H9 (cell line): ENCODE measurements at regions not wholly inside any gene's neighbourhood (a gene's known extent, or its start where the extent isn't known, plus 50 kb on each side); places are given as distances from the start of the nearest gene placed in this dataset.

Experiments used
- DNase-seq: peaks from one replicate; pipeline ENCODE4 v3.0.0-alpha.2; 2017
- H2AFZ ChIP-seq: one replicate; pipeline ENCODE4 v1.6.1; 2013; ENCODE audit warnings: mild to moderate bottlenecking, low read length, control low read depth, moderate library complexity
- H2AK5ac ChIP-seq: 2 replicates; pipeline ENCODE4 v1.6.1; 2013; ENCODE audit warnings: low read length, control low read depth, mixed read lengths; ENCODE audit not compliant: insufficient read length
- H2BK120ac ChIP-seq: one replicate; pipeline ENCODE4 v1.6.1; 2013; ENCODE audit warnings: low read depth, mild to moderate bottlenecking, low read length, control low read depth, inconsistent platforms; ENCODE audit not compliant: poor library complexity, severe bottlenecking
- H2BK12ac ChIP-seq: 2 replicates; pipeline ENCODE4 v1.6.1; 2013; ENCODE audit warnings: low read length, control low read depth, mixed read lengths, low read depth; ENCODE audit not compliant: insufficient read length
- H2BK15ac ChIP-seq: 2 replicates; pipeline ENCODE4 v1.6.1; 2013; ENCODE audit warnings: low read depth, low read length, control low read depth
- H2BK20ac ChIP-seq: one replicate; pipeline ENCODE4 v1.6.1; 2013; ENCODE audit warnings: low read depth, mild to moderate bottlenecking, low read length, control low read depth, inconsistent platforms; ENCODE audit not compliant: poor library complexity, severe bottlenecking
- H2BK5ac ChIP-seq: 2 replicates; pipeline ENCODE4 v1.6.1; 2013; ENCODE audit warnings: low read length, control low read depth, mixed read lengths; ENCODE audit not compliant: insufficient read length
- H3K14ac ChIP-seq: 2 replicates; pipeline ENCODE4 v1.6.1; 2013; ENCODE audit warnings: low read length, control low read depth; ENCODE audit not compliant: insufficient read depth
- H3K18ac ChIP-seq: 2 replicates; pipeline ENCODE4 v1.6.1; 2013; ENCODE audit warnings: low read depth, mild to moderate bottlenecking, mixed read lengths, low read length, control low read depth; ENCODE audit not compliant: insufficient read length
- H3K23ac ChIP-seq: 2 replicates; pipeline ENCODE4 v1.6.1; 2013; ENCODE audit warnings: low read length, control low read depth, mixed read lengths, low read depth; ENCODE audit not compliant: insufficient read length
- H3K23me2 ChIP-seq: 2 replicates; pipeline ENCODE4 v1.6.1; 2013; ENCODE audit warnings: low read depth, mild to moderate bottlenecking, mixed read lengths, low read length, control low read depth; ENCODE audit not compliant: insufficient read length, poor library complexity, severe bottlenecking
- H3K27ac ChIP-seq: 2 replicates; pipeline ENCODE4 v1.5.1; 2013; ENCODE audit warnings: low read length, control low read depth, mixed read lengths, low read depth; ENCODE audit not compliant: insufficient read length
- H3K27me3 ChIP-seq: 2 replicates; pipeline ENCODE4 v1.6.1; 2013; ENCODE audit warnings: low read length, control low read depth, inconsistent platforms; ENCODE audit not compliant: insufficient read depth
- H3K4ac ChIP-seq: 2 replicates; pipeline ENCODE4 v1.6.1; 2013; ENCODE audit warnings: low read depth, mild to moderate bottlenecking, control low read depth, inconsistent platforms, low read length, moderate library complexity
- H3K4me1 ChIP-seq: 2 replicates; pipeline ENCODE4 v1.6.1; 2013; ENCODE audit warnings: low read length, control low read depth, inconsistent platforms; ENCODE audit not compliant: insufficient read depth
- H3K4me2 ChIP-seq: 2 replicates; pipeline ENCODE4 v1.6.1; 2013; ENCODE audit warnings: low read length, control low read depth, mixed read lengths; ENCODE audit not compliant: insufficient read length, insufficient read depth
- H3K56ac ChIP-seq: 2 replicates; pipeline ENCODE4 v1.6.1; 2013; ENCODE audit warnings: low read depth, mild to moderate bottlenecking, mixed read lengths, low read length, control low read depth; ENCODE audit not compliant: insufficient read length
- H3K79me1 ChIP-seq: 2 replicates; pipeline ENCODE4 v1.6.1; 2013; ENCODE audit warnings: low read depth, mild to moderate bottlenecking, moderate library complexity, low read length, control low read depth, inconsistent platforms; ENCODE audit not compliant: insufficient read depth, poor library complexity, severe bottlenecking
- H3K79me2 ChIP-seq: 2 replicates; pipeline ENCODE4 v1.6.1; 2013; ENCODE audit warnings: low read length, control low read depth, inconsistent platforms; ENCODE audit not compliant: insufficient read depth
- H3K9ac ChIP-seq: 2 replicates; pipeline ENCODE4 v1.6.1; 2013; ENCODE audit warnings: low read length, control low read depth, mixed read lengths; ENCODE audit not compliant: insufficient read length; ENCODE audit errors: extremely low read depth
- H3K9me3 ChIP-seq: one replicate; pipeline ENCODE4 v1.6.1; 2013; ENCODE audit warnings: low read depth, low read length, inconsistent platforms; ENCODE audit not compliant: control insufficient read depth
- H3T11ph ChIP-seq: one replicate; pipeline ENCODE4 v1.6.1; 2013; ENCODE audit warnings: mild to moderate bottlenecking, low read length, control low read depth, inconsistent platforms
- H4K20me1 ChIP-seq: one replicate; pipeline ENCODE4 v1.6.1; 2013; ENCODE audit not compliant: control insufficient read depth, insufficient read length, insufficient read depth
- H4K5ac ChIP-seq: 2 replicates; pipeline ENCODE4 v1.6.1; 2013; ENCODE audit warnings: low read depth, mild to moderate bottlenecking, mixed read lengths, low read length, control low read depth; ENCODE audit not compliant: insufficient read length
- H4K8ac ChIP-seq: replicated peaks from 2 replicates; pipeline ENCODE4 v1.6.1; 2013; ENCODE audit warnings: low read length, control low read depth, mixed read lengths, low read depth; ENCODE audit not compliant: insufficient read length
- H4K91ac ChIP-seq: 2 replicates; pipeline ENCODE4 v1.6.1; 2013; ENCODE audit warnings: low read depth, mild to moderate bottlenecking, moderate library complexity, mixed read lengths, low read length, control low read depth; ENCODE audit not compliant: insufficient read length
- H3K27ac Mint-ChIP-seq, 3 experiments: 2 replicates in 2 of 3; 3 replicates in 1 of 3; pipeline ENCODE4 v1.8.0; 2020 to 2021; ENCODE audit warnings: mixed read lengths in 3 of 3, mild to moderate bottlenecking in 1 of 3, moderate library complexity in 1 of 3
- H3K27me3 Mint-ChIP-seq: 2 replicates; pipeline ENCODE4 v1.8.0; 2021; ENCODE audit warnings: low read depth, mild to moderate bottlenecking, moderate library complexity, mixed read lengths
- H3K36me3 Mint-ChIP-seq, 3 experiments: 2 replicates in 2 of 3; 3 replicates in 1 of 3; pipeline ENCODE4 v1.8.0; 2020 to 2021; ENCODE audit warnings: low read depth in 3 of 3, mixed read lengths in 3 of 3; ENCODE audit not compliant: insufficient read depth in 1 of 3
- H3K4me1 Mint-ChIP-seq, 2 experiments: 2 replicates each; pipeline ENCODE4 v1.8.0; 2020; ENCODE audit warnings: mixed read lengths in 2 of 2
- H3K4me3 Mint-ChIP-seq, 2 experiments: 2 replicates in 1 of 2; 3 replicates in 1 of 2; pipeline ENCODE4 v1.8.0; 2020 to 2021; ENCODE audit warnings: mild to moderate bottlenecking in 2 of 2, mixed read lengths in 2 of 2, moderate library complexity in 1 of 2
- H3K9me3 Mint-ChIP-seq, 2 experiments: 2 replicates in 1 of 2; 3 replicates in 1 of 2; pipeline ENCODE4 v1.8.0; 2020; ENCODE audit warnings: mild to moderate bottlenecking in 2 of 2, mixed read lengths in 2 of 2, moderate library complexity in 1 of 2
- CTCF ChIP-seq: fragments of 200-600 bp; sonication (generic); conservative IDR thresholded peaks from 3 replicates; pipeline ENCODE4 v1.8.0; 2021; ENCODE audit warnings: antibody characterized with exemption, mild to moderate bottlenecking
- whole genome bisulfite sequencing: extraction: QIAGEN DNeasy Blood & Tissue Kit; methylation state at CpG from one replicate; pipeline ENCODE4 v1.1.7; 2013; ENCODE audit warnings: missing lambda C conversion rate, low lambda C conversion rate, mixed read lengths; ENCODE audit not compliant: insufficient read length; ENCODE audit errors: extremely low coverage; 5-methylcytosine and 5-hydroxymethylcytosine counted together

- no peak overlapping the region for H2BK15ac ChIP-seq
- no peak overlapping the region for H2BK12ac ChIP-seq
- TF ChIP-seq CTCF = no peak
- H3K27me3 Mint-ChIP-seq = no peaks in the 10 kb centered on the region
- H3K27me3 ChIP-seq = no peaks in the 10 kb centered on the region
- H3K56ac ChIP-seq = no peak overlapping the region
- H2BK5ac ChIP-seq = no peak overlapping the region
- H3K18ac ChIP-seq = no peak overlapping the region
- H2AK5ac ChIP-seq = no peak overlapping the region
- H3K79me2 ChIP-seq = no peaks in the 10 kb centered on the region
- H3K4me3 Mint-ChIP-seq = no peak overlapping the region
- no peaks in the 10 kb centered on the region for H3K9me3 ChIP-seq
- no peak overlapping the region for H3K27ac ChIP-seq
- no peak overlapping the region for H2AFZ ChIP-seq
- no peak overlapping the region for H3K4me2 ChIP-seq
- no peaks in the 10 kb centered on the region for H3K4me1 ChIP-seq
- no peak overlapping the region for H4K8ac ChIP-seq
- H4K5ac ChIP-seq = no peak overlapping the region
- H3K36me3 Mint-ChIP-seq = peaks cover 0 to 6% (median 0%) of the 10 kb centered on the region in 3 experiments; a peak in 3 of 7 replicates
- no peak overlapping the region for H4K91ac ChIP-seq
- H3T11ph ChIP-seq = no peak overlapping the region
- H3K23ac ChIP-seq = no peak overlapping the region
- no peak for DNase-seq
- H3K14ac ChIP-seq = no peak overlapping the region
- H3K4me1 Mint-ChIP-seq = no peaks in the 10 kb centered on the region
- H3K23me2 ChIP-seq = no peaks in the 10 kb centered on the region
- no peaks in the 10 kb centered on the region for H3K79me1 ChIP-seq
- no peaks in the 10 kb centered on the region for H4K20me1 ChIP-seq
- WGBS = no CpG with 5 or more reads among the region's 1 CpG
- no peak overlapping the region for H3K4ac ChIP-seq
- no peak overlapping the region for H3K9ac ChIP-seq
- H3K9me3 Mint-ChIP-seq = peaks cover 11 to 14% of the 10 kb centered on the region in 2 experiments; a peak in 3 of 5 replicates
- no peak overlapping the region for H3K27ac Mint-ChIP-seq
- no peak overlapping the region for H2BK20ac ChIP-seq
- H2BK120ac ChIP-seq = no peak overlapping the region
Observed at GRCh38 chr5:35458824-35459207, 158.8 kb upstream of the SPEF2 start.
